Activated CD8-positive, alpha-beta memory T cell treated with anti-CD3 and anti-CD28 coated beads, Interleukin-2, amount 50 U/mL, for 1 hour (primary cell): ENCODE measurements at regions not wholly inside any gene's neighbourhood (a gene's known extent, or its start where the extent isn't known, plus 50 kb on each side); places are given as distances from the start of the nearest gene placed in this dataset.
"Not testable (repeated sequence)": the region's sequence is repeated elsewhere in the genome, so short reads cannot be mapped to it uniquely, and the experiment has no call there.

Experiments
- DNase-seq: peaks from one replicate; pipeline ENCODE4 v3.0.0-alpha.2; 2020; ENCODE audit errors: extremely low read depth

- no peak for DNase-seq
These were observed 56.0 kb upstream of the FAM174A start for GRCh38 chr5:100479079-100479688.

DNA sequence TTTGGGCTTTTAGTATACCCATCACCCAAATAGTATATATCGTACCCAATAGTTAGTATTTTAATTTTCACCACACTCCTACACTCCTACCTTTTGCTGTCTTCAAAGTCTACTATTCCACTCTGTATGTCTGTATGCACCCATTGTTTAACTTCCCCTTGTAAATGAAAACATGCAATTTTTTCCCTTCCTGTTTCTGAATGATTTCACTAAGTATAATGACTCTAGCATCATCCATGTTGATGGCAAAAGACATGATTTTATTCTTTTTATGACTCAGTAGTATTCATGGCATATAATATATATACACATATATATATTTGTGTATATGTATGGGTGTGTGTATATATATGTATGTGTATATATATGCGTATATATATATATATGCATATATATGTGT, 63.1 kb upstream of the FAM174A start:
- DNase-seq, result no peak

GRCh38 chr5:100469767-100470166, 65.4 kb upstream of the FAM174A start:
- no peak for DNase-seq

GRCh38 chr5:100464418-100464817, 70.8 kb upstream of the FAM174A start:
- DNase-seq, result no peak

GRCh38 chr5:100456615-100457014, 78.6 kb upstream of the FAM174A start:
- no peak for DNase-seq

- DNase-seq, result no peak
These were observed 83.0 kb upstream of the FAM174A start for GRCh38 chr5:100452126-100452525.

DNA sequence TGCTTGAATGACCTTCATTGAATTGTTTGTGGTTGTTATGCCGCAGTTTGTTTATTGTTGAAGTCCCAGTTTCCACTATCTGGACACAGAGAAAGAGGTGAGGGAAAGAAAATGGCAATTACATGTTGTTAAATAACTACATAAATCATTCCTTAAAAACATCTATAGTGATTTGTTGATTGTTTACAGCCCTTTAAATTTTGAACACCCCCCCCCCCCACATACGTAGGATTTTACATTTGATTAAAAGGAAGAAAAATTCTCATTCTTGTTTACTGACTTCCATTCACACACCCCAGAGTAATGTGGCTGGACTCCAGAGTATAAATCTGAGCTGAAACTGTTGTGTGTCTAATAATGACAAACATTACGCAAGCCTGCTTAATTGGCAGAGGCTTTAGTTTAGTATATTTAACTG, 87.1 kb upstream of the FAM174A start:
- DNase-seq, result no peak

DNA sequence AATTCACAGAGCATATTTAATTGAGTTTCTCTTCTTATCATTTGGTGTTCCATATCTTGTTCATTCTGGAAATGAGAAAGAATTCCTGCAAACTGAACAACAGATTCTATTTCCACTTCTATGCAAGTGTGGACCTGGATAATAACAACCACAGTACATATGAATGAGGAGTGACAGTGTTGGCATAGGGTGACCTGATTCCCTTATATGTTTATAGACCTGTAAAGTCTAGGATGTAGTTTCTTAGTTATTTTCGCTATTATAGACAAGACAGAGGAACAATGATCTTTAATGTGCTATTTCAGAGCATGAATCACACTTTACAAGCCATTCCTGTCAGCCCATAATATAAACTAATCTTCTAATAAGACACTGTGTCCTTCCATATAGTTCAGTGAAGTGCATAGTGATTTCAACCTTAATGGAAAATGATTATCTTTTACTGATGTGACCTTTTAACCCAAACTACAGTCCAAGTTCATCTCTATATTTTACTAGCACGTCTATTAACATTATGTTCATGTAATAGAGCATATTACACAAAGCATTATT, 88.2 kb upstream of the FAM174A start:
- DNase-seq, result no peak

DNA sequence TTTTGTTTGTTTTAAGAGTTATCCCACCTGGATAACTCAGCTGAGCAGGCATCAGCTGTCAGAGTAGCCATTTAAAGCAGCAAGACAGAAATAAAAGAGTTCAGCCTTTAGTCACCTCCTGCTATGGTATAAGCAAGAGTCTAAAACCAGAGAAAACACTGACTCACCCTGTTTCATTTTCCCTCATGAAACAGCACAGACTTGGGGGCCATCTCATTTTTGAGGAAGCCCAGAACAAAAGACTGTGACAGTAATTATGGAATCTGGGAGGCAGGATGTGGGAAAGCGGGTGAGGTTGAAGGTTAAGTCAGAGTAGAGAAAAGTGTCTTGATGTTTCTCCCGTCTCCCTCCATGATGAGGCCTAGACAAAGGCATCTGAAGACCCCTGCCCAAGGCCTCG, 90.2 kb upstream of the FAM174A start:
- no peak for DNase-seq

DNA sequence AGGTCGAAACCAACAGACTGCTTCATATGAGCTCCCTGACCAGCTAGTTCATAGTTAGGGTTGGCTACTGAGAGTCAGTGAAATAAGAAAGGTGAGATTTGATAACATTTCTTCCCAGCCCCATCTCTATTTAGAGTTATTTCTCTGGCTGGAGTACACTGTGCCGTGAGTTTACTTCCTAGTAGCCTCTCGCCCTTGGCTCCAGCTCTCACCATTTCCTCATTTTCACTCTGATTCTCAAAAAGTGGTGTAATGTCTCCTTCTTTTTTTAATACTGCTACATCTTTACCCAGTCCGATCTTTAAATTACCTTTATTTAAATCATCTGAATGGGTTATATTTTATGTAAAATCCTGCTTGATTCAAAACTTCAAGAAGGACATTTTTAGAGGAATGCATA, 100.4 kb upstream of the FAM174A start:
- no peak for DNase-seq

DNA sequence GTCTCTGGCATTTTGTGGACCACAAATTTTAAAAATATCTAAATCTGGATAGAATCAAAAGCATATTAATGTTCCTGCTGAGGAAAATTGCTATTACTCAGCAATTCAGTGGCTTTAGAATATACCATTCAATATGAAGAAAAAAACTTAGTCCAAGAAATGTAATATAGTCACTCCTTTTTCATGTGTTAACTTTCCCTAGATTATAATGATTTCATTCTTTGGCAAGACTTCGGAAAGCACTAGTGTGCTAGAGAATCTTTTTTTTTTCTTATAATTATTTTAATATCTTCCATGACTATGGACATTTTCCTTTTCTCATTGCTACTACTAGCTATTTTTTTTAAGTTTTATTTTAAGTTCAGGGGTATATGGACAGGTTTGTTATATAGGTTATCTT, 102.4 kb upstream of the FAM174A start:
- no peak for DNase-seq

GRCh38 chr5:100430268-100431195, 104.6 kb upstream of the FAM174A start:
- no peak for DNase-seq

DNA sequence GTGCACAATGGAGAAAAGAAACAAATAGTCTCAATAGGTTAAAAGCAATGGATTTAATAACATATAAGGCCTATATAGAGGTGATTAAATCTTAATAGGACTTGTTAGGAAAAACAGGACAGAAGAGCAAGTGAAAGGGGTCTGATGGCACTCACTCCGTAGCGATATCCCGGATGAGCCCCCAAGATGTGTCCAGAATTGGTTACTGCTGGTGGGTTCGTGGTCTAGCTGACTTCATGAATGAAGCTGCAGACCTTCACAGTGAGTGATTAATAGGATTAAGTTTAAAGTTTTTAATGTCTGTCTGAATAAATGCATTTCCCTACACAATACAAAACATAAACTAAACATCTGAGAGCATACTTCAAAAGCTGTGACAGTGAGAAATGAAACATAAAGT, 110.4 kb upstream of the FAM174A start:
- DNase-seq, result no peak

DNA sequence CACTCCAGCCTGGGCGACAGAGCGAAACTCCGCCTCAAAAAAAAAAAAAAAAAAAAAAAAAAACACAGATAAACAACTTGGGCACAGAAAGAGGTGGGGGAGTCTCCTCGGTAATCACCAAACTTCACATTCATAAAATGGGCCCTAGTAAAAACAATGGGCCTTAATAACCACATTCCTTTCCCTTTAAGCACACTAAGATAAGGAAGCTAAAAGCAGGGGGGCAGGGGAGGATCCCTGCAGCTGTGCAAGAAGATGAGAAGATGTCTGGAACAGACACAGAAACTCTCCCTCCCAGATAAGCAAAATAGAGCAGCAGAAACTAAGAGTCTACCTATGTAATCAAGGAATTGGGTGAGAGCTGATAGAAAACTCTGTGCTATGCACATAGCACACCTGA, 111.2 kb upstream of the FAM174A start:
- DNase-seq, result no peak

DNA sequence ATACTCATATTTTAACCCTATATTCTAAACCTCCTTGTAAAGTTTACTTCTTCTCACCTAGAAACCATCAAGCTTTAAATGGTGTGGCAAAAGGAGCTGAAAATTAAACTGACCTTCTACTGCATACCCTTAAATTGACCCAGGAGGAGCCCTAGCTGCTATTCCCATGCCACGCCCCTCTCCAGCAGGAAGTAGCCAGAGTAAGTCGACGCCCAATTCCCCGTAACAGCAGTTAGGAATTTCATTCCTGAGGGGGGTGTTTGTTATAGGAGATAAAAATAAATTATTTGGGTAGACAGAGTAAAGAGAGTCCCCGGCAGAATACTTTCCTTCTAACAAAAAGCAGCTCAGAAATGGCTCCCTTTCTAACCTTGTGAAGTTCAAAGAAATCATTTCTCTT, 111.8 kb upstream of the FAM174A start:
- no peak for DNase-seq

- no peak for DNase-seq
These were observed 113.8 kb upstream of the FAM174A start for GRCh38 chr5:100421360-100421759.

- DNase-seq, result no peak
These were observed 116.9 kb upstream of the FAM174A start for GRCh38 chr5:100418231-100418630.

GRCh38 chr5:100409660-100410151, 125.5 kb upstream of the FAM174A start:
- no peak for DNase-seq

DNA sequence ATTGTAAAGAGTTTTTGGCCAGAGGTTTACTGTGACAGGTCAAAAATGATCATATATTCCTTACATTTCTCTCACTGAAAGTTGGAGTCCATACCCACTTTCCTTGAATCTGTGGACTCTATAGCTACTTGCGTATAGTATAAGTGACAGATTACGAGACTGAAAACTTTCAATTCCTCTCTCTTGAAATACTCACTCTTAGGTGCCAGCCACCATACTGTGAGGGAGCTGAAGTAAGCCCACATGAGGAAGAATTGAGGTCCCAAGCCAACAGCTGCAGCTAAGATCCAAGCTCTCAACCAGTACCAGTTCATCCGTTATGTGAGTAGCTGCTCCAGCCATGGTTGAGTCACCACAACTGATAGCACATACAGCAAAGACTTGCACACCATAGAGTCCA, 128.1 kb upstream of the FAM174A start:
- DNase-seq, result no peak

- DNase-seq, result no peak
These were observed 128.5 kb upstream of the FAM174A start for GRCh38 chr5:100406640-100407039.

DNA sequence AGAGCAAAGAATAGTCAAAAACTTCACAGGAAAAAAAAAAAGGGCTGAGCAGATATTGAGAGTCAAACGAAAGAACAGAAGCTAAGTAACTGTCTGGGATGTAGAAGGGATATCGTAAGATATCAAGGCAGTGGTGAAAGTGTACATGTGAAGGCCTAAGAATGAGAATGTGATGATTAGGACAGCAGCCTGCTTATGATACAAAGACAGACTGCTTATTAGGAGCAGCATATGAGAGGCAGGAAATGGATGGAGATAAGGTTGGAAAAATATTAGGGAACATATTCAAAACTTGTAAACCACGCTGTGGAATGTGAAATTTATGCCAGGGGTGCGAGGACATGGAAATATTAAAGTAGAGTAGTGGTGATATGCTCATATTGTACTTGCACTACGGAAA, 133.1 kb upstream of the FAM174A start:
- no peak for DNase-seq

GRCh38 chr5:100401149-100401548, 134.0 kb upstream of the FAM174A start:
- no peak for DNase-seq

GRCh38 chr5:100398815-100399214, 136.4 kb upstream of the FAM174A start:
- DNase-seq, result not testable (repeated sequence)
